ENCODE measurements at regions not wholly inside any gene's neighbourhood (a gene's known extent, or its start where the extent isn't known, plus 50 kb on each side); places are given as distances from the start of the nearest gene placed in this dataset.

GRCh38 chr3:116966649-116967048 lies 257.1 kb downstream of the TUSC7 start:
- TF ChIP-seq EZH2phosphoT487 (IDR thresholded peaks at IDR 0.05; ENCODE audit: low read length) = no peak
- TF ChIP-seq EZH2 (optimal IDR thresholded peaks at IDR 0.05; ENCODE audit: low read depth, low read length) = no peak
- no peak for TF ChIP-seq CTCF (IDR thresholded peaks at IDR 0.05; ENCODE audit: low read length)

GRCh38 chr3:116969135-116969534 lies 259.6 kb downstream of the TUSC7 start:
- no peaks in the 10 kb centered on the region for H4K20me1 ChIP-seq (ENCODE audit: insufficient read depth, low read length)
- no peak overlapping the region for H3K9ac ChIP-seq (ENCODE audit: low read length)
- no peaks in the 10 kb centered on the region for H3F3A ChIP-seq (ENCODE audit: insufficient read depth, low read length)
- H3K36me3 ChIP-seq (replicated peaks; ENCODE audit: insufficient read depth, low read length) = no peaks in the 10 kb centered on the region
- H3K79me2 ChIP-seq (ENCODE audit: low read length) = no peaks in the 10 kb centered on the region
- no peaks in the 10 kb centered on the region for H3K27me3 ChIP-seq (replicated peaks; ENCODE audit: insufficient read depth, low read length)
- H3K4me2 ChIP-seq (ENCODE audit: low read depth, low read length) = no peak overlapping the region
- no peak overlapping the region for H3K27ac ChIP-seq (ENCODE audit: low read length)
- H3K4me1 ChIP-seq (ENCODE audit: low read length) = no peaks in the 10 kb centered on the region
- H3K9me3 ChIP-seq (replicated peaks; ENCODE audit: insufficient read depth, low read length) = no peaks in the 10 kb centered on the region
- H3K4me3 ChIP-seq (ENCODE audit: low read length) = no peak overlapping the region
- no peak for DNase-seq
- TF ChIP-seq EZH2phosphoT487 (IDR thresholded peaks at IDR 0.05; ENCODE audit: low read length) (no peak), EZH2 (optimal IDR thresholded peaks at IDR 0.05; ENCODE audit: low read depth, low read length) (no peak), CTCF (IDR thresholded peaks at IDR 0.05; ENCODE audit: low read length) (no peak)
- no peaks in the 10 kb centered on the region for H3K9me2 ChIP-seq (replicated peaks; ENCODE audit: insufficient read depth, low read length)
- H2AFZ ChIP-seq (ENCODE audit: low read length) = no peak overlapping the region

More at GRCh38 chr3:116966649-116967048, 257.1 kb downstream of the TUSC7 start:
- no peaks in the 10 kb centered on the region for H4K20me1 ChIP-seq (ENCODE audit: insufficient read depth, low read length)
- no peak for DNase-seq
- H3K79me2 ChIP-seq (ENCODE audit: low read length) = no peaks in the 10 kb centered on the region
- no peaks in the 10 kb centered on the region for H3K36me3 ChIP-seq (replicated peaks; ENCODE audit: insufficient read depth, low read length)
- no peak overlapping the region for H3K4me3 ChIP-seq (ENCODE audit: low read length)
- H3K27ac ChIP-seq (ENCODE audit: low read length) = no peak overlapping the region
- H3K27me3 ChIP-seq (replicated peaks; ENCODE audit: insufficient read depth, low read length) = no peaks in the 10 kb centered on the region
- no peaks in the 10 kb centered on the region for H3K9me2 ChIP-seq (replicated peaks; ENCODE audit: insufficient read depth, low read length)
- H3K4me2 ChIP-seq (ENCODE audit: low read depth, low read length) = no peak overlapping the region
- H3K4me1 ChIP-seq (ENCODE audit: low read length) = no peaks in the 10 kb centered on the region
- H3K9me3 ChIP-seq (replicated peaks; ENCODE audit: insufficient read depth, low read length) = no peaks in the 10 kb centered on the region
- H3K9ac ChIP-seq (ENCODE audit: low read length) = no peak overlapping the region
- H2AFZ ChIP-seq (ENCODE audit: low read length) = no peak overlapping the region
- no peaks in the 10 kb centered on the region for H3F3A ChIP-seq (ENCODE audit: insufficient read depth, low read length)

GRCh38 chr3:116969646-116970045 lies 260.1 kb downstream of the TUSC7 start:
- H3K9ac ChIP-seq (ENCODE audit: low read length) = no peak overlapping the region
- H3K36me3 ChIP-seq (replicated peaks; ENCODE audit: insufficient read depth, low read length) = no peaks in the 10 kb centered on the region
- no peaks in the 10 kb centered on the region for H3K9me3 ChIP-seq (replicated peaks; ENCODE audit: insufficient read depth, low read length)
- H3K4me3 ChIP-seq (ENCODE audit: low read length) = no peak overlapping the region
- no peaks in the 10 kb centered on the region for H3K79me2 ChIP-seq (ENCODE audit: low read length)
- H3K4me2 ChIP-seq (ENCODE audit: low read depth, low read length) = no peak overlapping the region
- no peaks in the 10 kb centered on the region for H3F3A ChIP-seq (ENCODE audit: insufficient read depth, low read length)
- no peak for DNase-seq
- H4K20me1 ChIP-seq (ENCODE audit: insufficient read depth, low read length) = no peaks in the 10 kb centered on the region
- H3K27me3 ChIP-seq (replicated peaks; ENCODE audit: insufficient read depth, low read length) = no peaks in the 10 kb centered on the region
- no peak for TF ChIP-seq CTCF (IDR thresholded peaks at IDR 0.05; ENCODE audit: low read length)
- TF ChIP-seq EZH2phosphoT487 (IDR thresholded peaks at IDR 0.05; ENCODE audit: low read length) = no peak
- no peak for TF ChIP-seq EZH2 (optimal IDR thresholded peaks at IDR 0.05; ENCODE audit: low read depth, low read length)
- H3K27ac ChIP-seq (ENCODE audit: low read length) = no peak overlapping the region
- no peaks in the 10 kb centered on the region for H3K4me1 ChIP-seq (ENCODE audit: low read length)
- H3K9me2 ChIP-seq (replicated peaks; ENCODE audit: insufficient read depth, low read length) = no peaks in the 10 kb centered on the region
- no peak overlapping the region for H2AFZ ChIP-seq (ENCODE audit: low read length)

Measured in MM.1S (cell line).